ENCODE measurements at regions not wholly inside any gene's neighbourhood (a gene's known extent, or its start where the extent isn't known, plus 50 kb on each side); places are given as distances from the start of the nearest gene placed in this dataset.

GRCh38 chr10:120738658-120739057 is 112.5 kb upstream of the WDR11 start:
- Histone ChIP-seq H2BK12ac (ENCODE audit: low read depth, low read length) (no peak overlapping the region), H3K79me2 (ENCODE audit: control insufficient read depth in 1 of 2, insufficient read depth in 2 of 2, low read length in 2 of 2) (no peaks in the 10 kb centered on the region), H3K4me1 (replicated peaks in 1 of 4; ENCODE audit: control insufficient read depth in 3 of 4, insufficient read depth in 4 of 4, low read length in 3 of 4) (no peaks in the 10 kb centered on the region), H3K56ac (replicated peaks; ENCODE audit: insufficient read length, low read depth, low read length) (no peak overlapping the region), H3K4me2 (ENCODE audit: insufficient read depth in 1 of 2, low read depth in 2 of 2, low read length in 2 of 2) (no peak overlapping the region), H3K27me3 (replicated peaks in 1 of 4; ENCODE audit: control insufficient read depth in 3 of 4, extremely low read depth in 1 of 4, insufficient read depth in 3 of 4, low read length in 3 of 4) (peaks cover 0 to 2% (median 0%) of the 10 kb centered on the region in 4 experiments; a peak in 2 of 7 replicates), H4K91ac (replicated peaks; ENCODE audit: insufficient read length, low read length) (no peak overlapping the region), H2BK20ac (ENCODE audit: low read length) (no peak overlapping the region), H3K23ac (ENCODE audit: insufficient read length) (no peak overlapping the region), H2BK120ac (replicated peaks; ENCODE audit: low read depth, low read length) (no peak overlapping the region), H3K14ac (ENCODE audit: insufficient read length) (no peak overlapping the region), H3K36me3 (ENCODE audit: control insufficient read depth in 2 of 4, insufficient read depth in 4 of 4, low read length in 3 of 4) (no peaks in the 10 kb centered on the region), H3K4ac (replicated peaks; ENCODE audit: insufficient read length, low read depth, low read length) (no peak overlapping the region), H4K20me1 (replicated peaks in 1 of 2; ENCODE audit: control insufficient read depth in 1 of 2, insufficient read depth in 2 of 2, low read length in 2 of 2) (no peaks in the 10 kb centered on the region), H4K8ac (ENCODE audit: extremely low read depth, insufficient read depth, low read length) (no peak overlapping the region), H2AFZ (ENCODE audit: low read length) (no peak overlapping the region), H2BK15ac (ENCODE audit: low read length) (no peak overlapping the region), H3K9ac (replicated peaks in 1 of 4; ENCODE audit: extremely low read depth in 1 of 4, low read depth in 3 of 4, low read length in 3 of 4) (no peak overlapping the region), H3K27ac (ENCODE audit: low read depth, low read length) (no peak overlapping the region), H2BK5ac (ENCODE audit: low read depth, low read length) (no peak overlapping the region), H3K79me1 (ENCODE audit: low read depth, low read length) (no peaks in the 10 kb centered on the region), H4K5ac (ENCODE audit: insufficient read length, low read depth, low read length) (no peak overlapping the region), H3K18ac (ENCODE audit: extremely low read depth, low read length) (no peak overlapping the region), H2AK5ac (ENCODE audit: low read depth, low read length) (no peak overlapping the region), H3K23me2 (ENCODE audit: low read depth, low read length) (no peaks in the 10 kb centered on the region), H3K4me3 (ENCODE audit: extremely low read depth in 1 of 4, insufficient read depth in 2 of 4, low read depth in 3 of 4, low read length in 4 of 4) (no peak overlapping the region), H3K9me3 (ENCODE audit: insufficient read depth in 2 of 2, low read depth in 1 of 2, low read length in 1 of 2) (no peaks in the 10 kb centered on the region)
- TF ChIP-seq RXRA (IDR thresholded peaks at IDR 0.05; ENCODE audit: insufficient read depth, low read depth, low read length), result no peak
- peak; percentile 47; the same call in 1 of the 2 replicates for TF ChIP-seq SP1 (IDR thresholded peaks at IDR 0.05; ENCODE audit: low read depth, low read length)
- WGBS, 2 experiments (ENCODE audit: extremely low coverage in 1 of 2, insufficient coverage in 1 of 2, insufficient read length in 1 of 2, insufficient replicate concordance in 2 of 2, low coverage in 1 of 2, low lambda C conversion rate in 2 of 2, missing lambda C conversion rate in 1 of 2), result 92% methylated on average over 3 of the region's 3 CpGs; no CpG with 5 or more reads in 1 of the 2 experiments
- ChIA-PET CTCF (ENCODE audit: partially characterized antibody) (interaction anchor here (0.7 to 5.4 kb wide), 7 partner anchors 8 to 315 kb away, joined by 3 to 45 read pairs (median 3); no protein-coding TSS in a partner anchor), POLR2A (ENCODE audit: partially characterized antibody) (no interaction called here)
- DNase-seq (ENCODE audit: low read depth in 1 of 2, low spot score in 2 of 2) (no peak), FAIRE-seq (no peak)

Data from H1 (cell line).